Inflammatory macrophage treated with lipopolysaccharide for 1 hour (primary cell): ENCODE measurements at regions not wholly inside any gene's neighbourhood (a gene's known extent, or its start where the extent isn't known, plus 50 kb on each side); places are given as distances from the start of the nearest gene placed in this dataset.
A peak's percentile ranks its signal among the peaks of the same experiment; 100 is the strongest.

Experiments
- DNase-seq, 2 donors: peaks; one replicate each; pipeline ENCODE4 v3.0.0-alpha.2; 2020 to 2022

DNA sequence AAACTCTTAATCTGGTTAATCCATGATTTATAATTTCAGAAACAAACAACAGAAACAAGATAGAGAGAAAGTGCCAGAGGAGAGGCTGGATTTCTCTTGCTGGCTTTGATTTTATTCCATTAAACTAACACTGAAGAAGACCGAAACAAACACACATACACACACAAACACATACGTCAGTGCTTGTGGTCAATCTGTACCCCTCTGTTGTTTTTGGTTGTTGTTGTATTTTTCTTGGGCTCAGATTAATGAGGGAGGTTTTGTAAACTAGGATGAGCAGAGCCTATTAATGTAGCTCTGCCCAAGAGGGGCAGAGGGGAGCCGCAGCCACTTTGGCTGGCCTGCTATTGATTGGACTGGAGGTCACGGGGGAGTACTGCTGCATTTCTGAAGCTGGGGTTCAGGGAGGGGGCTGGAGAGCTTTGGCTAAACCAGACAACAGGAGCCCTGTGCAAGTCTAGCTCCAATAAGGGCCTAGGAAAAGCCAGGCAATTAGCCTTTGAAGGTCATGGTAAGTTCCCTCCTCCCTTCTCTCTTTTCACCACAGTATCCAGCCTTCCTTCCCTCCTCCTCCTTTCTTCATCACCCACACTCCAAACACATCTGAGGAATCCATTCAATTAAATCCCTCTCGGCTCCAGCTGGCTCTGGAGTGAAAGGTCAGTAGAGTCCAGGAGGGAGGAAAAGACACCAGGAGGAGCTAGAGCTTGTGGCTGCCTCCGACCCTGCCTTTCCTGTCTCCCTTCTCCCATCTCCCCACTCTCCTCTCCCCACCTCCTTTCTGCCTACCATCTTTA, 344.1 kb upstream of the LMO3 start:
- no peak for DNase-seq

DNA sequence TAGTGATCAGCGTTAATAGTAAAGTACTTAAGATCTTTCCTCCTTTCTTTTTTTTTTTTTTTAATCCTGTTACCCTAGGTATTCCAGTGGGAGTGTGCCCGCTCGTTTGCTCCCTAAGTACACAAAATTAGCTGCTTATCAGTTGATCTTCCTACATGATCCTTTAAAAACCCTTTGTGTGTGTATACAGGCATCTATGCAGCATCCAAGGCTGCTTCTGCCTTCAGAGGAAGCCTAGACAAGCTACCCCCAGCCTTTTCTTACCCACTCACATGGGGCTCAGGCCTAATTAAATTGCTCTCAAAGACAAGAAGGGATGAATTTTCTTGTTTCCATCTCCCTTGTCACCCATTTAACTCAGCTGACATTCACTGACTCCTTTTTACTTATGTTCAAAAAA, 343.4 kb upstream of the LMO3 start:
- DNase-seq, result no peak

DNA sequence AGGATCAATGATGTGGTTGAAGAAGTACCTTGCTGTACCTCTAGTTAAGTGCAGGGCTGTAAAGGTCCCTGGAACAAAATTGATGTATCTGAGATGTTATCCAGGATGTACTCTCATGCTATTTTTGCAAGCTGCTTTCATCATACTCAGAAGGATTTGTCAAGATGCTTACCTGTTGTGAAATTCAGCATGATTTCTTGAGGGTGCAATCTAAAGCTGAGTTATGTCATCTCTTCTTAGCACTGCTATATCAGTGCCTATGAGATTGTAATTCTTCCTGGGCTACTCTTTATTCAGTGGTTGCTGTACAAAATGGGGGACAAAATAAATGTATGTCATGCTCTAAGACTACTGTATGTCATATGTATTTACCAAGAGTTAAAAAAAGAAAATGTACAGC, 340.7 kb upstream of the LMO3 start:
- DNase-seq, result no peak

DNA sequence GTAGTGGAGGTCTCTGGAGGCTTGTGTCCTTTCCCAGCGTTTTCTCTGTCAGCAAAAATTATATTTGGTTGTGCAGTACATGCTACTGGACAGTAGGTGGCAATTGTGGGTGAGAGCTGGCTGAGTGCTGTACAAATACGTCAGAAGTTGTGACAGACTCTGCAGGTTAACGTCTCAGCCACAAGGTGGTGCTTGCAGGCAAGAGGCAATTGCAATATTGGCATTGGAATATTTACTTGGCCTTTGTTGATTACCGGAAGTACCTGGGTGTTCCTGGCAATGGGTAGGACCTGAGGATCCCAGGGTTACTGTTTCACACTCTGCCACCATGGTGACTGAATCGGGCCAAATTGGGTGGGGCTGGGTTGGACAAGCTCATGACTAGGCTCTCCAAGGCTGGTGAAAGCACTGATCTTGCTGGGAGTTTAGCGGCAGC, 333.9 kb upstream of the LMO3 start:
- peak; percentile 19 to 36 for DNase-seq

DNA sequence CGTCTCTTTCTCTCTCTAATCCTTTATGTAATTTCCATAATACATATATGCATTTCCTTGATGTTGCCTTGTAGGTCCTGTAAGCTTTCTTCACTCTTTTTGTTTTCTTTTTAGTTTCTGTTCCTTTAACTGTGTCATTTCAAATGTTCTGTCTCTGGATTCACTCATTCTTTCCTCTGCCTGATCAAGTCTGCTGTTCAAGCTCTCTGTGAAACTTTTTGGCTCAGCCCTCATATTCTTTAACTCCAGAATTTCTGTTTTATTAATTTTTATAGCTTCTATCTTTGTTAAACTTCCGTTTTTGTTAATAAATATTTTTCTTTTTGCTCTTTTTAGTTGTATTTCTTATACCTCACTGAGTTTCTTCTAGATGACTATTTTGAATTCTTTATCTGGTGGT, 321.3 kb upstream of the LMO3 start:
- no peak for DNase-seq

DNA sequence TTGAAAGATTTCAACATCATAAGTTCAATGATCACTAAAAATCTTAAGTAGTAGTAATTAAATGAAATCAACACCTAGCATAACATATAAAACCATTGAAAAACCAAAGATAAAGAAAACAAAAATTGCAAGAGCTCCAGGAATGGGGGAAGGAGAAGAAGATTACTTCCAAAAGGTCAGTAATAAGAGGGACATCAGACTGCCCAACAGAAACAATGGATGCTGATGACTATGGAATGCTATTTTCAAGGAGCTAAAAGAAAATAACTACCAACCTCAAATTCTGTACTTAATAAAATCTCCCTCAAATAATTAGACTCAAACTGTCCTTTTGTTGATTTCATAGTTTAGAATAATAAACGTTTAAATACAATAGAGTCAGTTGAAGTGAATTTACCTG, 314.5 kb upstream of the LMO3 start:
- DNase-seq, result no peak

DNA sequence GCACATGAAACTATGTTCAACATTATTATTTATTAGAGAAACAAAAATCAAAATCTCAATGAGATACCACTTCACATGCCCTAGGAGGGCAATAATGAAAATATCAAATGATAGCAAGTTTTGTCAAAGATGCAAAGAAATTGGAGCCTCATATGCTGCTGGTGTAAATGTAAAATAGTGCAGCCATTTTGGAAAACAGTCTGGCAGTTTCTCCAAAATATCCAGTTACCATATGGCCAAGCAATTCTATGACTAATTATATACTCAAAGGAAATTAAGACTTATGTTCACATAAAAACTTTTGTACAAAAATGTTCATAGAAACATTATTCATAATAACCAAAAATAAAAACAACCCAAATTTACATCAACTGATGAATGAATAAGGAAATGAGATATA, 313.6 kb upstream of the LMO3 start:
- DNase-seq, result no peak

DNA sequence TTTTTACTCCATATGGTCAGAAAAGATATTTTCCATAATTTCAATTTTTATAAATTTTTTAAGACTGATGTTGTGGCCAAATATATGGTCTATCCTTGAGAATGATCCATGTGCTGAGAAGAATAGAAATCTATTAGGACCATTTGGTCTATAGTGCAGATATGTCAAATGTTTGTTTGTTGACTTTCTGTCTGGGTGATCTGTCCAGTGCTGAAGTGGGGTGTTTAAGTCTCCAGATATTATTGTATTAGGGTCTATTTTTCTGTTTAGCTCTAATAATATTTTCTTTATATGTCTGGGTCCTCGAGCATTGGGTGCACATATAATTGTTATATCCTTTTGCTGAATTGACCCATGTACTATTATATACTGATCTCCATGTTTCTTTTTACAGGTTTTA, 308.9 kb upstream of the LMO3 start:
- DNase-seq, result no peak

DNA sequence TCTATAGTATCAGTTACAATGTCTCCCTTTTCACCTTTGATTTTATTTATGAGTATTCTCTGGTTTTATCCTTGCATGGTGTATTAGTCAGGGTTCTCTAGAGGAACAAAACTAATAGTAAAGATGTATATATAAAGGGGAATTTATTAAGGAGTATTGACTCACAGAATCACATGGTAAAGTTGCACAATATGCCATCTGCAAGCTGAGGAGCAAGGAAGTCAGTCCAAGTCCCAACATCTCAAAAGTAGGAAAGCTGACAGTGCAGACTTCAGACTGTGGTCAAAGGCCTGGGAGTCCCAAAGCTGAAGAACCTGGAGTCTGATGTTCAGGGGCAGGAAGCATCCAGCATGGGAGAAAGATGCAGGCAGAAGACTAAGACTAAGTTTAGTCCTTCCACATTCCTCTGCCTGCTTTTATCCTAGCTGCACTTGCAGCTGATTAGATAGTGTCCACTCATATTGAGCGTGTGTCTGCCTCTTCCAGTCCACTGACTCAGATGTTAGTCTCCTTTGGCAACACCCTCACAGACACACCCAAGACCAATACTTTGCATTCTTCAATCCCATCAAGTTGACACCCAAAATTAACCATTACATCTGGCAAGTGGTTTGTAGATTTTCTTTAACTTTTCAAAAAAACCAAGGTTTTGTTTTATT, 308.0 kb upstream of the LMO3 start:
- no peak for DNase-seq

DNA sequence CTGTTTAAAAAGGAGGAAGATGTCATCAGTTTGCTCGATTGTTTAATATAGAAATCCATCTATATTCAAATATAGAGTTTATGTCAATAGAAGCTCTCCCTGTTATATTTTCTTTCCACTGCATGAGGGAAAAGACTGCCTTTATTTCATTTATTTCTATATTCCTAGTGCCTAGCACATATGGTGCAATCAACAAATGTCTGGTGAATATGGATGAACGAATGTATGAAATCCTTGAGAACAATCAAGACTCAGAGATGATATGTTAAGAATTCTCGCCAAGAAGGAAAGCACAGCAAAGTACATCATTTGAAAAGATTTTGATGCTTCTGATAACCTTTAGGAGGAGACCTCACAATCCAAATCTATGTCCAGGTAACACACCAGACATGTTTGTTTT, 296.0 kb upstream of the LMO3 start:
- DNase-seq, result no peak

DNA sequence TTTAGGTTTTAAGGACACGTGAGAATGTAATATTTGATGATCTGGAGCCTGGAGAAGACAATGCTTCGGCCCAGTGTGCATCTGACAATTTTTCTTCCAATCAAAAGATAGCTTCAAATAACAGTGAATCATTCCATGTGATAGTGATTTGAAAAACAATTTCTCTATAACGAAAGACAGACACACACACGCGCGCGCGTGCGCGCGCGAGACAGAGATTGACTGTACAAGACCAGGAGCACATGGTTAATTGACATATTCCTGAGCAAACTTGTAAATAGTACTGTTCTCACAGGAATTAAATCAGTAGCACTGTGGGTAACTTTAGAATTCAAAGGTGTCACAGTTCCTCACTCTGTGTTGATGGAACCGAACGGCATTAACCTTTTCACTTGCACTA, 287.5 kb upstream of the LMO3 start:
- no peak for DNase-seq

DNA sequence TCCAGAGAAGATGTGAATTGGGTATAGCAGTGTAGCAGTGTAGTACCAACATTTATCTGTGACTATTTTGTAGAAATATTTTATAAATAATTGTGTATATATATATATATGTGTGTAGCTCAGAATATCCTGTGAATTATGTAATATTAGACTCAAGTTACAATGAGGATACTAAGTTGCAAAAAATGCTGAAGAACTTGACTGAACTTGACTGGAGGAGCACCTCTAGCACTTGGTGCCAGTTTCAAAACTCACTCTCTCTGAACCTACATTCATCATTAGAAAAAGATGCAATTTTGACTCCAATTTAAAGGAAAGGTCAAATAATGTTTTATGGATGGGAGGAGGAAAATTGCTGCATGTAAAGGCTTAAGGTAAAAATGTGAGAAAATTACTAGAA, 285.7 kb upstream of the LMO3 start:
- no peak for DNase-seq

DNA sequence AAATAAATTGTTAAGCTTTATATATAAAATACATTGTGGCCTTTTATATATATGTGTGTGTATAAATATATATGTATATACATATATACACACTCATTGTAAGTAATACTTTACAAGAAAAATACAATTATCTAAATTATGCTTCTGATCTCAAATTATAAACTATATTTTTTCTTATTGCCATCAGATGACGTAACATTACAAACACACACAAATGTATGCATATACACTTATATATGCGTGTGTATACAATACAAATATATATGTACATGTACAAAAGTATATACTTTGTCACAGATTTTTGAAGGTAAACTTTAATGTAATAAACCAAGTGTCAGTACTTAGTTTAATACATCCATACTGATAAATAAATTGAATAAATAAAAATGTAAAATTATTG, 278.9 kb upstream of the LMO3 start:
- no peak for DNase-seq

DNA sequence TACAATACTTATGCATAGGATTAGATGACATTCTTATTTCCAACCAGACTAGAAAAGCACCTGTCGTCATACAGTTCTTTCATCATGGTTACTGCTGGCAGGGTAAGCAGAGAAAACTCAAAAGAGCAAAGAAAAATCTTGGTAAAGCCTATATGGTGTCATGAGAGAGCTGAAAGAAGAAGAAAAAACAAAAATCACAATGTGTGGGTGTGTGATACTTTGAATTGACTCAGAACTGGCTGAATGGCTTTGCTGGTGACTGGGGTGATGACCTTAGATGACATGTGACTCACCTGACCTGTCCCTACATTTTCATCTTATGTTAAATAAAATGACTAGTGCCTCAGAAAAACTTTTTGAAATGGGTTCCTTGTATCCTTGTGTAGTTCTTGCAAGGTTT, 278.1 kb upstream of the LMO3 start:
- DNase-seq, result no peak

DNA sequence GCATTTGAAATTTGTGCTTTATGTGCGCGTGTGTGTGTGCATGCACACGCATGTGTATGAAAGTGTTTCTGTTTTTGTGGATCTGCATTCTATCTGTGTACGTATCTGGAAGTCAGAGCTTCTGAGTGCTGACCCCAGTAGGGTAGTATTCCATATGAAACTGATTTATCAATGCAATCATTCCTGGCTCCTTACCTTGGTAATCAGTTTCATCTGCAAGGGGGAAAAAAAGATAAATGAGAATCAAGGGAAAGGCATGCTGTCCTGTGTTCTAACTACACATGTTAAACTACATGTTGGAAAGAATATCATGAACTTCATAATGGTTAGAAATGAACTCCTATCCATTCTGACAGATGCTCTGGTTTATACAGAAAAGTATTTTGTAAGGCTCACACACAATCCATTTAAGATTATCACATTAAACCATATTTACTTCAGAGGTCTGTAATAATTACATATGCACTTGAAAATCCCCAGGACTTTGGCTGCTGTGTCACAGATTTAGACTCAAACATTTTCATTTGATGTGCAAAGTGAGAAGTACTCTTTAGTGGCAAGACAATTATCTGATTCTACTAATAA, 276.1 kb upstream of the LMO3 start:
- DNase-seq, result no peak

DNA sequence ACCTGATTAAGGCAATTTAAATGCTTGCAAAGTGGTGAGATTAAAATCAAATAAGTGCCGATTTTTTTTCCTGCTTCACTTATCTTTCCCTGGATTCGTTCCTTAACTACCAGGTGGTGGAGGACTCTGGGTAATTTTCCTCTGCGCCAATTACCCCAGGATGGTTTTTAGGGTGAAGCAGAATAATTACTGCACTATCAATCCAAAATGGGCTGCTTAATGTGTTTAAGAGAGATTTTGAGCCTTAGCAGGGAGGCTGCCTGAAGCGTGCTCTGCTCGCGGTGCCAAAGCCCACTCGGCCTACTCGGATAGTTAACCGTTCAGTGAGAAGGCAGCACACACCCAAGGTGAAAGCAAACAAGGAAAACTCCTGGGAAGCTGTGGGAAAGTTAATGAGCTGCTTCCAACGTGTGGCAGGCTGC, 274.9 kb upstream of the LMO3 start:
- no peak for DNase-seq

DNA sequence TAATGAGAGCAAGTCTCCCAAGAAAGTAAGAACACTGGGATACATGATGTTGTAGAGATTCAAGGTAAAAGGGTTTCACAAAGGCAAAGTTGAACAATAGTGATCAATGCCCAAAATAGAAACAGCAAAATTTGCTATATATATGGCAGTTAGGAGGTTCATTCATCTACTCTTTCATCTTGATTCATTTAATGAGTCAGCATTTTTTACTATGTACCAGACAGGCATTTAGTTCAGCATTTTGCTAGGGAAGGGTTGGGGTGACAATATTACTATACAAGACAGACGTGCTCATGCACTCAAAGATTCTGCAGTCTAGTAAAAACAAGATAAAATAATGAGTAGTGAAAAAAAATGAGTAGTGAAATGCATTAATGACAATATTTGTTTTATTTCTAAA, 264.9 kb upstream of the LMO3 start:
- DNase-seq, result no peak

DNA sequence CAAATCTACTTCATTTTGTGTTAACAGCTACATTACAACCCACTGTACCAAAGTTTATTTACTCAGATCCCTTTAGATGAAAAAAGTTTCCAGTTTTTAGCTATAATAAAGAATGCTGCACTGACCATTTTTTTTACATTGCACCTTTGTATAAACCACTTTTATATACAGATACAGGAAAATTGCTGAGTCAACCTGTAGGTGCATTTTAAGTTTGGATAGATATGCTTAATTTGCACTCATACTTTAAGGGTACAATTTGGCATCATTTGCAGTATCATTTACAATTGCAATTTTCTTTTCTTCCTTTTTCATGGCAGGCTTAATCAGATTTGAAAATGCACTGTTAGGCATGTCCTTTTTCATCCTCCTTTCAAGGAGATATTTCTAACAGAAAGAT, 257.8 kb upstream of the LMO3 start:
- no peak for DNase-seq

DNA sequence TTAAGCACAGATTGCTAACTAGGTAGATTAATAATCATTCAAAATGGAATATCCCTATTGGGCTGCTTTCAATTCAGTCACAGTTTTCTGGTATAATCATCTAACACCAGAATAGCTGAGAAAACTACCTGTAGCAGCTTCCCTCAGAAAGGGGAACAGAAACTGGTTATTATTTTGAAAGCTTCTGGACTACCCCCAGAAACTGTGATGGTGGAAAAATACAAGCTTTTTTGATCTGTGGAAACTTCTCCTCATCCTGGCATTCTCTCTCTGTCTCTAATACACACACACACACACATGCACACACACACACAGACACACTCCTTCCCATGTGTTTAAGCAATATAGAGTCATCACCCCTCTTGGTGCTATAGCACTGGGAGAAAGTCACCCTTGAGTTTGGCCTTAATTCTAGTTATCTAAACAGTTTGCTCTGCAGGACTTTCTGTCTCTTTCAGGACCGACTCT, 251.5 kb upstream of the LMO3 start:
- DNase-seq, result no peak

DNA sequence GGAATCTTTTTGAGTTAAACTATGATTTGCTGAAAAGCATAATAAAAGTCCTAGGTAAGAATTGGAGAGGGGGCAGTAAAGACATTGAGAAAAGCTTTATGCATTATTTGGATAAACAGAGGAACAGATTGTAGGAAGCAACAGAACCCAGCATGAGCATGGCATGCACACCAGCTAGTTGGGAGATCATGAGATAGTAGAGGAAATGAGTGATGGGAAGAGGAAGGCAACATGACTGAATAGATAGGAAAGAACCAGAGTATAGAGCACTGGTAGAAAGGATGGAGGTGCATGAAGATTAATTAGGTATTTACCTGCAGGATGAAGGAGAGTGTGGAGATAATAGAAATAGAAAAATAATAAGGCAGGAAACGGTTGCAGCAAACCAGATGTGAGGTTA, 248.5 kb upstream of the LMO3 start:
- DNase-seq, result no peak

DNA sequence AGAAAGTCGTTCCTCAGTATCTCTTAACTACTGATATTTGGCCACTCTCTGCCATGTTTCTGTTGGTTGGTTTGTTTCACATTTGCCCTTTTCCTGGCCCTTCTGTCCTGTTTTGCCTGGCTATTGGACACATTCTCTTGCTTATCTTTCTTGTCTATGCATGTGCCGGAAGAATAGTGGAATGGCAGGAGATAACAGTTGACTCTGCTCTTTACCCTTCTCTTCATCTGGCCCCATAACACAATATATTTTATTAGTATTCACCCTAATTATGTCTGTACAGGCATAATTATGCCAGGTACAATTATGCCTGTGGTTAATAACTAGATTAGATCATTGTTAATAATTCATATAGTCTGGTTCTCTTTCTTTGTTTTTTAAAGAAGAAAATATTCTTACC, 243.5 kb upstream of the LMO3 start:
- no peak for DNase-seq

DNA sequence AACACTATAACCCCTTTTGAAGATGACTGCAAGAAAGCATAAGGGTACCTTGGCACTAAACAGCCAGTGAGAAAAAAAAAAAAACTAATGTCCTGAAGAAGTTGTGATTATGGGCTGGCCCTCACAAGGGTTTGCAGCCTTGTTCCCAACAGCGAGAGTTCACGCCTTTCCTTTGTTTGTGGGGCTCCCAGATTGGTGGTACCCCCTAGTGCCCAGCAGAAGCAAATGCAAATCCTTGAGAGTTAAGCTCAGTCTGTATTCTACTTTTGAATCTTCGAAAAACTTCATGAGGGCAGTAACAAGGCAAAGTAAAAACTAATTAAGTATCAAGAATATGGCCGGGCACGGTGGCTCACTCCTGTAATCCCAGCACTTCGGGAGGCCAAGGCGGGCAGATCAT, 238.9 kb upstream of the LMO3 start:
- no peak for DNase-seq

DNA sequence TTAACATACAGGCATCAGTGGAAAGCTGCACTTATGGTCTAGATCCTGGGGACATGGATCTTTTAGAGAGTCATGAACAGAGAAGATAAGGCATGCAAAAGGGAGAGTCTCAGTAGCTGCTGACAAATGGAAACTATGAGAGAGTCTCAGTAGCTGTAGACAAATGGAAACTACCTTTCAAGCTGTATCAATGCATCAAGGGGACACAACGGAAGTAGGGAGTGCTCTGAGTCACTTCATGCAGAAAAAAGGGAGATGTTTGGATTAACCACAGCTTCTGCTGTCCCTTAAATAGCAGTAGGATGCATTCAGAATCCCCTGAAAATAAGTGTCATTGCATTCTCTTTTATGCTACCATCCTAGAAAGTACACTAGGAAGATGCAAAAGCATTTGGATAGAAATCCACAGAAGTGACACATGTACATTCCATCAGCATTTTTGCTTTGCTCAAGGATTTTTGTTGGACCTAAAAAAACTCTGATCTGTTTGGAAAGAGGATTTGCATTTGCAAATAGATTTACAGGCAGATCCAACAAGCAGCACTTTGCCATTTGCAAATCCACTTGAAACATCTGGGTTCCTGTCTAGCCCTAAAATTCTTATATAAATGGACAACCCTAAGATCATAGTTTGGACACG, 227.5 kb upstream of the LMO3 start:
- no peak for DNase-seq

DNA sequence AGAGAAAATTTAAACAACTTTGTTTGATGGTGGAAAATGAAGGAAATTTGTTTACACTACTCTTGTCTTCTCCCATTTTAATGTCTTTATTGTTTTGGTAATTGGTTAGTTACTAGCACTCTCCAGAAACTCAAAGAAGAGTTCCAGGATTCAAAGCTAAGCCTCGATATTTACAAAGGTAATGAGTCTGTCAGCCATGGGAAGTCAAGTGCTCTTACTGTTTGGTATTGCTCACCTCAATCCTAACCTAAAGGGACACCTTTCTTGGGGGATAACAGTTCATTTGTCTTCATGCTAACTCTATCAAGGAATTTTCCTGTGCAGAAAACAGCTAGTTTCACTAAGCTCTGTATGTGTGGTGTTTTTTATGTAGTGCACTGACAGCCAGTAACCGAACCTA, 222.9 kb upstream of the LMO3 start:
- no peak for DNase-seq
